ENCODE measurements at regions not wholly inside any gene's neighbourhood (a gene's known extent, or its start where the extent isn't known, plus 50 kb on each side); places are given as distances from the start of the nearest gene placed in this dataset.

- H3K27ac ChIP-seq (ENCODE audit: low read depth, low read length), result no peak overlapping the region
- TF ChIP-seq, protein P1, sequence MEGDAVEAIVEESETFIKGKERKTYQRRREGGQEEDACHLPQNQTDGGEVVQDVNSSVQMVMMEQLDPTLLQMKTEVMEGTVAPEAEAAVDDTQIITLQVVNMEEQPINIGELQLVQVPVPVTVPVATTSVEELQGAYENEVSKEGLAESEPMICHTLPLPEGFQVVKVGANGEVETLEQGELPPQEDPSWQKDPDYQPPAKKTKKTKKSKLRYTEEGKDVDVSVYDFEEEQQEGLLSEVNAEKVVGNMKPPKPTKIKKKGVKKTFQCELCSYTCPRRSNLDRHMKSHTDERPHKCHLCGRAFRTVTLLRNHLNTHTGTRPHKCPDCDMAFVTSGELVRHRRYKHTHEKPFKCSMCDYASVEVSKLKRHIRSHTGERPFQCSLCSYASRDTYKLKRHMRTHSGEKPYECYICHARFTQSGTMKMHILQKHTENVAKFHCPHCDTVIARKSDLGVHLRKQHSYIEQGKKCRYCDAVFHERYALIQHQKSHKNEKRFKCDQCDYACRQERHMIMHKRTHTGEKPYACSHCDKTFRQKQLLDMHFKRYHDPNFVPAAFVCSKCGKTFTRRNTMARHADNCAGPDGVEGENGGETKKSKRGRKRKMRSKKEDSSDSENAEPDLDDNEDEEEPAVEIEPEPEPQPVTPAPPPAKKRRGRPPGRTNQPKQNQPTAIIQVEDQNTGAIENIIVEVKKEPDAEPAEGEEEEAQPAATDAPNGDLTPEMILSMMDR (IDR thresholded peaks at IDR 0.05; ENCODE audit: low read depth, low read length), result no peak
- no peak for DNase-seq (ENCODE audit: low read depth, low spot score)
- no peaks in the 10 kb centered on the region for H3K9me3 ChIP-seq (ENCODE audit: control insufficient read depth, insufficient read depth, low read length)
- POLR2A ChIA-PET, result interaction anchor here (1.7 kb wide), 1 partner anchor 18 kb away, joined by 4 read pairs; no protein-coding TSS in a partner anchor
- CTCF ChIA-PET, result no interaction called here
- H3K27me3 ChIP-seq (ENCODE audit: control insufficient read depth, insufficient read depth, low read length), result no peaks in the 10 kb centered on the region
- no peak overlapping the region for H3K4me3 ChIP-seq (ENCODE audit: low read depth, low read length)
Measured at GRCh38 chr1:58901008-58901407, 117.2 kb upstream of the JUN start.

DNA sequence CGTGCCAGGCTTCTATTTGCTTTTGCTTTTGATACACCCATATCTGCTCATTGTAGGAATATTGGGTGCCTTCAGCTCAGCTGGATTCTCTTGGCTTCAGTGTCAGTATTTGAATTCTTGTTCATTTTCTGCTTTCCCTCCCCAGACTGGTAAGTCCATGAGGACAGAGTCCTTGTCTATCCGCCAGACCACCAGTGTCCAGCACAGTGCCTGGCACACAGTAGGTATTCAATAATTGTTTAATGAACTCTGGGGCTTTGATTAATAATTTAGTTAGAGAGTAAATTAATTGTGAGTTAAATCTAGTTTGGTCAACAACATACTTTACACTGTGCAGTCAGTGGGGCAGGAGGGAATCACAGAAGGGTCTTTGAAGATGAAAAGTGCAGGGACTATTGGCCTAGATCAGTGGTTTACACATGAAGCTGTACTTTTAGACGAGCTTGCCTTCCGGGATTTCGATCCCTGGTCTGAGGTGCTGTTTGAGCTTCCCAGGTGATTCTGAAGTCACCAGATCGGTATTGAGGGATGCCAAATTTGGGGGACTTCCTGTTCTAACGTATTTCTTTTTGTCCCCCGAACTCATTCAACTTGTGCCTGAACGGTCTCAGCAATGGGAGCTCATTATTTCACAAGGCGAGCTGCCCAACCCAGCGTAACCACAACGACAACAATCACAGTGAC is 119.1 kb upstream of the JUN start:
- no peak for DNase-seq (ENCODE audit: low read depth, low spot score)
- no peaks in the 10 kb centered on the region for H3K27me3 ChIP-seq (ENCODE audit: control insufficient read depth, insufficient read depth, low read length)
- ChIA-PET POLR2A (interaction anchor here (0.6 kb wide), 1 partner anchor 856 kb away, joined by 5 read pairs; no protein-coding TSS in a partner anchor), CTCF (interaction anchor here (0.6 to 1.1 kb wide), 4 partner anchors 21 to 332 kb away, joined by 3 to 4 read pairs (median 3); no protein-coding TSS in a partner anchor)
- TF ChIP-seq, protein P1 (IDR thresholded peaks at IDR 0.05; ENCODE audit: low read depth, low read length), result no peak
- no peaks in the 10 kb centered on the region for H3K9me3 ChIP-seq (ENCODE audit: control insufficient read depth, insufficient read depth, low read length)
- peak overlapping the region; percentile 50 for H3K4me3 ChIP-seq (ENCODE audit: low read depth, low read length)
- peak overlapping the region; percentile 58 for H3K27ac ChIP-seq (ENCODE audit: low read depth, low read length)

DNA sequence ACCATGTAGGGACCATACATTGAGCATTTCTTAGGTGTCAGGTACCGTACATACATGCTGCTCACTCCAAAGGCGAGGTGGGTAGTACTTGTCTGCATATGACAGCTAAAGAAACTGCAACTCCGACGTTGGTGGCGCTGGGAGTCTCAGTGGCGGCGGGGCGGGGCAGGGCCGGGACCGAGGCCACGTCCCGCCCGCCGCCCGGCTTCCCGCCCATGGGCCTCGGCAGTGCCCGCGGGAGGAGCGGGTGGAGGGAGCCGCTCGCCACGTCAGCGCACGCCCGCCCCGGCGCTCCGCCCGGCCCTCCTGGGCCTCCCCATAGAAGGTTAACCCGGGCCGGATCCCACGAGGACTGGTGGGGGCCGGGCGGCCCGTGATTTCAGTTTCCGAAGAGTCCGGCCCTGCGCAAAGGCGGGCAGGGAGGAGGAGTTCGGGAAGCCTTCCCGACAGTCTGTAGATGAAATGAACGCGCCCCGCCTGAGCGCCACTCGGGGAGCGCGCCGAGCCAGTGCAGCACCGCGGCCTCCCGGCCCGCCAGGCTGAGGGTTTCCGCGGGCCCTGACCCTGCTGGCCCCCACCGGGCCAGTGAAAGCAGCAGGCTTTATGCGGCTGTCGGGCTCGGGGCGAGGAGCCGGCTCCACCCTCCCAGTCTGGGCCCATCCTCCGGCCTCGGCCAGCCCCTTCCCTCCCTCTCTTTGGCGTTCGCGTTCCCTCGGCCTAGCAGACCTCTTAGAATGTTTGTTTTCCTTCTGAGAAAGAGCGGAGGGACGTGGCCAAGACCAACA is 119.9 kb upstream of the JUN start:
- DNase-seq (ENCODE audit: low read depth, low spot score), result peak; percentile 78
- POLR2A ChIA-PET, result interaction anchor here (0.6 kb wide), 1 partner anchor 855 kb away, joined by 5 read pairs; no protein-coding TSS in a partner anchor
- CTCF ChIA-PET, result interaction anchor here (0.6 to 0.7 kb wide), 3 partner anchors 116 to 331 kb away, joined by 3 to 4 read pairs (median 3); no protein-coding TSS in a partner anchor
- Histone ChIP-seq H3K4me3 (ENCODE audit: low read depth, low read length) (peak overlapping the region; percentile 50), H3K27ac (ENCODE audit: low read depth, low read length) (peak overlapping the region; percentile 81), H3K9me3 (ENCODE audit: control insufficient read depth, insufficient read depth, low read length) (no peaks in the 10 kb centered on the region), H3K27me3 (ENCODE audit: control insufficient read depth, insufficient read depth, low read length) (no peaks in the 10 kb centered on the region)
- TF ChIP-seq, protein P1 (IDR thresholded peaks at IDR 0.05; ENCODE audit: low read depth, low read length), result no peak

DNA sequence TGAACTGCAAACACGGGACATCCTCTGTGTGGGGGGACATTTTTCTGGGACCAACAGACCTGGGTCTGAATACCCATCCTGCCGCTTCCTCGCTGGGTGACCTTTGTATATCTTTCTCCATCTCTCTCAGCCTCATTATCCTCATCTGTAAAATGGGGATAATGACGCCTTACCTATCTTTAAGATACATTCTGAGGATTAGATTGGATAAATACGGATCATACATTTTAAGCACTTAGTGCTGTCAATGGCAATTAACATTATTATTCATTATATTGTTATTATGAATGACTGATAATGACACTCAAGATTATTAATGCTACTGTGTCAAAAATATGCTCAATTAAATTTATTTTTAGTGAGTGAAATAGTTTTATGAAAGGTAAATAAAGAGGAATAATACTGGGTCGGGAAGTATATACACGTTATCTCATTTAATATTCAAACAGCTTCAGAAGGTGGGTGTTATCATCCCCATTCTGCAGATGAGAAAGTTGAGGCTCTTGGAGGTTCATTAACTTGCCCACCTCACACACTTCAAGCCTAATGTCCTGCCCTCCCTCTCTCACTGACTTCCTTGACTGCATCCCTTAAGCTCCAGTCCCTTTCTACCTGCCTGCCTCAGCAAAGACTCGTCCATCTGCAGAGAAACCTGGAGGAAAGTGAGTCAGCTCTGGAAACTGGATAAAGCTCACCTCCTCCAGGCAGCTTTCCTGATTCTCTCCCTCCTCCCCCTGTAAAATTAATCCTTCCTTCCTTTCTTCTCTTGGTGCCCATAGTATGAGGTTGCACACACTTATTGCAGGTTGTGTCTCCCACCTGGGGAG is 120.7 kb upstream of the JUN start:
- peak overlapping the region; percentile 81 for H3K27ac ChIP-seq (ENCODE audit: low read depth, low read length)
- DNase-seq (ENCODE audit: low read depth, low spot score), result no peak
- no peaks in the 10 kb centered on the region for H3K9me3 ChIP-seq (ENCODE audit: control insufficient read depth, insufficient read depth, low read length)
- H3K4me3 ChIP-seq (ENCODE audit: low read depth, low read length), result peak overlapping the region; percentile 50
- ChIA-PET POLR2A (no interaction called here), CTCF (no interaction called here)
- TF ChIP-seq, protein P1 (IDR thresholded peaks at IDR 0.05; ENCODE audit: low read depth, low read length), result no peak
- H3K27me3 ChIP-seq (ENCODE audit: control insufficient read depth, insufficient read depth, low read length), result no peaks in the 10 kb centered on the region

Data from AG04450 (cell line).